ENCODE measurements at regions not wholly inside any gene's neighbourhood (a gene's known extent, or its start where the extent isn't known, plus 50 kb on each side); places are given as distances from the start of the nearest gene placed in this dataset.

DNA sequence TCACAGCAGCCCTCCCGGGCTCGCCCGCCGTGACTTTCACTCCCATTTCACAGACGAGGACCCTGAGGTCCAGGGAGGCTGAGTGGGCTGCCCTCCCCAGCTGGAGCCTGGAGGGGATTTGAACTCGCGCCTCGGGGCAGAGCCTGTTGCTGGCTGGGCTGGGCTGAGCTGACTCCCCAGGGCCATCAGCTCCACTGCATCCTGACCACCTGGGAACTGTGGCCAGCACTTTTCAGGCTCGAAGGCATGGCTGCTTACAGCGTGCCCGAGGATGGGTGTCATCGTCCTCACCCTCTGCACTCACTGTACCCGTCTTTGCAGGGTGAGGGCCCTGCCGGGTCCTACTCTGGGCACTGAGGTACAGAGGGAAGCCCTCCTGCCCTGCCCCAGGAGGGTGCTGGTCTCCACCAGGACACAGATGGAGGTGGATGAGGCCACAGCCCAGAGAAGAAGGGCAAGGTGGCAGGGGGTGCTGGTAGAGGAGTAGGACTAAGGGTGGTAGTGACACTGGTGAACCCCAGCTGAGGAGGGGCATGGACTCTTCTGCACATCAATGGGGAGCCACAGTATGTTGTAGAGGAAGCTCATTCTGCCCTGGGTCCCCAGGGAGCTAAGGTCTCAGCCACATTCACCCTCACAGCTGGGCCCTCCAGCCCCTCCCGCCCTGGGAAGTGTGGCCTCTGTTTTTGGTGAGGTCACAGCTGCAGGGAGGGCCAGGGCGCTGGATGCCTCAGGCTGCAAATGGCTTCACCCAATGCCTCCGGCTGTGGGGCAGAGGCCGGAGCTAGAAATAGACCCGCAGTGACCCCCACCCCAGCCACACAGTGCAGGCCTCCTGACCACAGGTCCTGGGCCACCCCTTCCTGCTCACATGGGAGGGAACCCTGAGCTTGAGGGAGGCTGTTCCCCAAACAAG lies 365.1 kb upstream of the SFSWAP start:
- DNase-seq, result no peak

DNA sequence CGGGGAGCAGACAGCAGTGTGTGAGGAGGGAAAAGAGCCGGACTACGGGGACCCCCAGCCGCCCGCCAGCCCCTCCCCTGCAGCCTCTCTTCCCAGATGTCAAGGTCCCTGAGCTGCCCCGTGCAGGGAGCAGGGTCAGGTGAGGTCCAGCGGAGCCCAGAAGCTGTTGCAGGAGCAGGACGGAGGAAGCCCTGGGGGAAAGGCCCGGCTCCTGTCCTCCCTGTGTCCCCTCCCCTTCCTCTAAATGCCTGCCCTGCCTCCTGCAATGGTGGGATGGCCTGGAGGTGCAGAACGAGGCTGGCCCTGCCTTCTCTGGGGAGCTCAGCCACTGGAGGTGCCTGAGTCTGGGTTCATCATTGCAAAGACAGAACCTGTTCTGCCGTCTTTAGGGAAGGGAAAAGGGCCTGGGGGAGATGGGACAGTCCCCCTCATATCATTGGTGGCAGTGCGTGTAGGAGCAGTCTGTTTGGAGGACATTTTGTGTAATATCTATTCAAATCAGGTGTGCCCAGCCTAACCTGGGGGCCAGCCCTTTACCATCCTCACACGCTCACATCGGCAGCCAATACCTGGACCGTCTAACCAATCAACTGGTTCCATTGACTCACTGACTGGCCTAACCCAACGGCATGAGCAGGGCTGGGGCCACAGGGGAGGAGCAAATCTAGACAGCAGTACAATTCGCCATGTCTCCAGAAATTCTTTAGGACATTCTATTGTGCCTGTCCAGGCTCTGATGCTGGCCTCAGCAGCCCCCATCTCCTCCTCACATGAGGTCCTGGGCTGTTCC lies 364.1 kb upstream of the SFSWAP start:
- no peak for DNase-seq

DNA sequence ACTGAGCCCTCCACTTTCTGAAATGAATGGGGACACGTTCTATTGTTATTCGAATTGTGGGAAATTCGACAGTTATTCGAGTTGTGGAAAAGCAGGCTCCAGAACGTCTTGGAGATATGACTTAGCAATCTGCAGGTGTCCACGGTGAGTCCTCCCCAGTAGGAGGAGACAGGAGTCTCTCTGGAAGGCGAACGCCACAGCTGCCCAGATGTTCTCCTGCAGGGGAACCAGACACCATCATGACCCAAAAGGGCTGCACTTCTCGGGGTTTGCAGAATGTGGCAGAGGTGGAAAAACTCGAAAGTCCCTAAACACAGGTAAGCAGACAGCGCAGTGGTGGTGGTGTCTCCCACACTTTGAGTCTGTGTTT lies 363.6 kb upstream of the SFSWAP start:
- DNase-seq, result no peak

DNA sequence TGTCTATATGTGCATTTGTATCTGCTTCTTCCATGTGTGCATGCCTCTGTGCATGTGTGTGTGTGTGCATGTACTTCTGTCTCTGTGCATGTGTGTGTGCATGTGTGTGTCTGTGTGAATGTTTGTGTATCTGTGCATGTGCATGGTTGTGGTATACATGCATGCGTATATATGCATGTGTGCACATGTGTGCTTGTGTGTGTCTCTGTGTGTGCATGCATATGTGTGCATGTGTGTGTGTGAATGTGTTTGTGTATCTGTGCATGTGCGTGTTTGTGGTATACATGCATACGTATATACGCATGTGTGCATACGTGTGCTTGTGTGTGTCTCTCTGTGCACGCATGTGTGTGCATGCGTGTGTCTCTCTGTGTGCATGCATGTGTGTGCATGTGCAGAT lies 363.2 kb upstream of the SFSWAP start:
- no peak for DNase-seq

DNA sequence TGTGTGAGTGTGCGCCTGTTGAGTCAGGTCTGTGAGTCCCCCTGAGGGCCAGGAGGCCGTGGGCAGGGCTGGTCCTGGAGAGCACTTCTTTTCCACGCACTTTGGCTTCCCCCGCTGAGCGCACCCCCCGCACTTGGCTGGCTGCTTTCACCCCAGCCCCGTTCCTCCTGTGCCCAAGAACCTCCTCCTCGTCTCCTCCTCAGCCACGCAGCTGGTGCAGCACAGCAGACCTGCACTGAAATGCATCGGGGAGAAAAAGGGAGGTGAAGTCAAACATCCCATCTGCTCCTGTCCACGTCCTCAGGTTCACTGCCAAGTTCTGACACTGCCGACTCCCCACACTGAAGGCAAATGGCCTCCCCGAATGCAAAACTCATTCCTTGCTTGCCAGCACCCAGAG lies 362.7 kb upstream of the SFSWAP start:
- DNase-seq, result no peak

DNA sequence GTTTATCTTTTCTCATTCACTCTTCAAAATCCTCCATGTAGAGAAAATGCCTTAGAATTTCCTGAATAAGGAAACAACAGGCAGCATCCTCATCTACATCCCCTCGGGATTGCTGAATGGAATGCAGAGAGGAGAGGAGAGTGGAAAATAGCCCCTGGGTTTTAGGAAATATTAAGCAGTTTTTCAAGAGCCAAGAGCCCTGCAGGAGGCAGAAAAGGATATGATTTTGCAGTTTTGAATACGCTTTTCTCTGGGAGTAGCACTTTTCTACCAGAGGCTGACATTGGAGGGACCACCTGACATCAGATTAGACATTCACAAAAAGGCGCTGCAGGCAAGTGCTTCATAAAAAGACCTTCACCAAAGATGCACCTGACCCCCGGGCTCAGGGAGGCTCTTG lies 362.2 kb upstream of the SFSWAP start:
- no peak for DNase-seq

DNA sequence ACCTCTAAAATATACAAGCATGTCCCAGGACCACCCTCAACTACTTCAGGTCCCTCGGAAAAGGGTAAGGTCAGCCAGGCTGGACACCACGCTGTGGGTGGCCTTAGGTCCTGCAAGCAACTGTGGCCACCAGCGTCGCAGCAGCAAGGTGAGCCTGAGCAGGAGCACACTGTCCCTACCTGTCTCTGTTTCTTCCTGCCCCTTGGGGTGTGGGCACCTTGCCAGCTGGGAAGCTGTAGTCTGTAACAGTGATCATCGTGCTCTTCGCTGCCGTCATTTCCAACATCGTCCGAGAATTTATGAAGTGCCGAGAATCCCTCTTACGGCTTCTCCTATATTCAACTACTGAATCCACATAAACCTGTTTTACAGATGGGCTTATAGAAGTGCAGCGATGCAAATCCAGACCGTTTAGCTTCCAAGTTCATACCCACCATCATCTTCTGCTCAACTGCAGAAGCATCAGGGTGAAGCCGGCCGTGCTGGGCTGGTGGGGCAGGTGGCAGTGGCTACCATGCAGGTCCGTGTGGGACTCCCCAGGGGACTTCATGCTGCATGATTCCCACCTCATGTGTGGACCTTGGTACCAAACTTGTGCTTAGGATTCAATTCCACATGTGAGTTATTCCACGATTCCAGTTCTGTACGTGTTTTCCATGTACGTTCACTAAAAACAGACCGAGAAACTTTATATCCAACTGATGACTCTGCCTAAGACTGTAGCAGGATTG lies 361.3 kb upstream of the SFSWAP start:
- no peak for DNase-seq

DNA sequence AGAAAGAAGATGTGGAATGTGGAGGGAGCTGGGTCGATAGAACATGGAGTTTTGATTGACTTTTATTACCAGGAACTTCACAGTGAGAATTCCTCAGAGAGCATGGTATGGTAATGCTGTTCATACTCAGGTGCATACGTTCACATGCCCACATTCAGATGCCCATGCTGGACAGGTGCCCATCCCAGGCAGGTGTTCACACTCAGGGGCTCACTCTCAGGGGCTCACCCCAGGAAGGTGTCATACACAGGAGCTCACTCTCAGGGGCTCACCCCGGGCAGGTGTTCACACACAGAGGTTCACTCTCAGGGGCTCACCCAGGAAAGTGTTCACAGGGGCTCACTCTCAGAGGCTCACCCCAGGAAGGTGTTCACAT lies 360.0 kb upstream of the SFSWAP start:
- DNase-seq, result no peak

DNA sequence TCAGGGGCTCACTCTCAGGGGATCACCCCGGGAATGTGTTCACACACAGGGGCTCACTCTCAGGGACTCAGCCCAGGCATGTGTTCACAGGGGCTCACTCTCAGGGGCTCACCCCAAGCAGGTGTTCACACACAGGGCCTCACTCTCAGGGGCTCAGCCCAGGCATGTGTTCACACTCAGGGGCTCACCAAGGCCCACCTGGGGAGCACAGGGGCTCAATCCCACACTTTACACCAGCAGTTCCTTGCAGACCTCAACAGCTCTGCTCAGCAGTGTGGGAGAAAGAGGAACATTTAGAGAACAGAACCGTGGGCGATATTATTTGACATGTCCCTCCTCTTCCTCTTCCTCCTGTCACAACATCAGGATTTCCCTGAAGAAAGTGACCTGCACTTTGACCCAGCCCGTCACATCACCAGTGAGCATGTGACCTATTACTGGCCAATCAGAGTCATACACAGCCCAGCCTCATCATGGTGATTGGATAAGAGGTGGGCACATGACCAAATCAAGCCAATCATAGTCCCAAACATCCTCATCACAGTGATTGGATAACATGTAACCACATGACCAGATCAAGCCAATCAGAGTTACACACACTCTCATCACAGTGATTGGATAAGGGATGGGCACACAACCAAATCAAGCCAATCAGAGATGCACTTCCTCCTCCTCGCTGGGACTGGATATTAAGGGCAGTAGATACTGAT lies 359.4 kb upstream of the SFSWAP start:
- no peak for DNase-seq

DNA sequence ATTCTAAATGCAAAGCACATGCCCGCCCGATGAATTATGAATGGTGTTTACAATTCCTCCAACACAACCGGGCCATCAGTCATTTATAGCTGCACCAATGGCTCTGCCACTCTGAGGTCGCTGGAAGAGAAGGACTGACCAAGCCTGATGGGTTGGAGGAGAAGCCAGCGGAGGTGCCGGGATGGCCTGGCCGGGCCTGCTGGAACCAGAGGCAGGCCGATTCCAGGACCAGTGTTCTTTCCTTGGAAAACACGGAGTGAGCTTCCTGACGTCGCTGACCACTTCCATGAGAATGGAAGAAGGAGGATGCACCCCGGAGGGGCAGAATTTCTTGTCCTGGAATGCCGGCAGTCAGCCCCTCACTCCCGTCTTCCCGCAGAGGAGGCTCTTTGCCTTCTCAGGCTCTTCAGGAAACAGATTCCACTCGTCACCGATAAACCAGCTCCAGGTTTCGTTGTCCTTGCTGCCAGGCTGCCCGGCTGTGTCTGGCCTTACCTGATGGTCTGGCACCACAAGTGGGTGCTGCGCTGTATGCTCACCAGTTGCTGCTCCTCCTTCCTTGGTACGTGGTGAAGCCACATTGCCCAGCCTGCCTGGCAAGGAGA lies 358.5 kb upstream of the SFSWAP start:
- DNase-seq, result no peak

DNA sequence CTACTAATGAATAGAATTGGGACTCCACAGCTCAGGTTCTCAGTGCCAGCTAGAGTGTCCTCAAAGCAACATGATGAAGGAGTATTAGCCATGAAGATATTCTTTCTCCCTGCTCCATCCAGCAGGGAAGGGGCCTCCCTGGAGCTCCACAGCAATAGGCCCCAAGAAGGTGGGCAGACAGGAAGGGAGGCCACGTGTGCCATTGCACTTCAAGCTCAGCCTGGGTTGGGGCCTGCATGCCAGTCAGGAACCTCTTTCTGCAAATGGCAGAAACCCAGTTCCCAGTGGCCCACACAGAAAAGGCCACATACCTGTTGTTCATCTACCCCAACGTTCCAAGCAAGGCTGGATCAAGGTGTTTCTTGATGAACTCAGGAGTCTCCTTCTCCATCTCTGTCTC lies 357.5 kb upstream of the SFSWAP start:
- DNase-seq, result no peak

DNA sequence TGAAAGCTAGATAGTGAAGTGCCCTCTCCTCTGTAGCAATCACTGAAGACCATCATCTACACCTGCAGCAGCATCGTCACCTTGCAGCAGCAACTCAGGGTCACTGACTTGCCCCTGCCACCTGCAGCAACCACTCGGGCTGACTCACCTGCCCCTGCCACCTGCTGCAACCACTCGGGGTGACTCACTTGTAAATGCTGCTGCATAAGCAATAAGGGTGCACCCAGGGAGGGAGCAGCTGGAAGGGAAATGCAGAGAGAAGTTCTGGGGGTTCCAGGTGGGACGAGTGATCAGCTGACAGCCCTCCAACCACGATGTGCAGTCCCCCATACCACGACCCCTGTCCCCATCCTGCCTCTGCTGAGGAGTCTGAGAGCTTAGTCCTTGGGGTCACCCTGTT lies 357.1 kb upstream of the SFSWAP start:
- DNase-seq, result no peak

DNA sequence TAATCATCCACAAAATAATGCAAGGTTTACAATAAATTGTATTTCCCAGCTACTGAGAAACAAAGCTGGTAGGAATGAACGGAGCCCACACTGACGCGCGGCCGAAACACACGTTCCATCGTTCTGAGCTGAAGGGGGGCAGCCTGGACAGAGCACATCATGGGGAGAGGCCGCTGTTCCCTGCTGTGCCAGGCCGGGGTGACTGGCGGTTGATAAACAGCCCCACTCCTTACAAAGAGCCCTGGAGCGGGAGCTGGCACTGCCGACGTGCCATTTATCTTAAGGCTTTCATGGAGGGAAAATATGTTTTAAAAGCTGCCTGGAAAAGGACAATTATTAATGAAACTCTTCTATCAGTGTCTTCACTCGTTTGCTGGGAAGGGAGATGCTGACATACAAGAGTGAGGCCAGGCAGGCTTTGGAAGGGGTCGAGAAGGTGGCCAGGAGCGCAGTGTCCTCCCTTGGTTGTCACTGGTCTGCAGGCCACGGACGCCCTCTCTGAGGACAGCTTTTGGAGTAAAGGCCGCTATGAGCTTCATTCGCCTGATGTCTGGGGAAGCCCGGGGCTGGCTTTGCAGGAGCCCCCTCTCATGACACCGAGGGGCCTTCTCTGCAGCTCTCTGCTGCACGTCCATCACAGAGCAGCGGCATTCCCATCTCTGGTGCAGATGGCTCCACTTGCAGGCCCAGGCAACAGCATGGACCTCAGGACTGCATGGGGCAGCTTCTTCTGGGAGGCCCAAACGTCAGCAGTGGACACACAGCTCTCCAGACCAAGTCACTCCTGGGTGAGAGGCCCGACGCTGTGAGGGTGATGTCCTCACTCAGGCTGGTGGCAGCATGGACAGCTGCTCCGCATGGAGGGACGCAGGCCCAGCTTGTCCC lies 355.3 kb upstream of the SFSWAP start:
- DNase-seq, result no peak

DNA sequence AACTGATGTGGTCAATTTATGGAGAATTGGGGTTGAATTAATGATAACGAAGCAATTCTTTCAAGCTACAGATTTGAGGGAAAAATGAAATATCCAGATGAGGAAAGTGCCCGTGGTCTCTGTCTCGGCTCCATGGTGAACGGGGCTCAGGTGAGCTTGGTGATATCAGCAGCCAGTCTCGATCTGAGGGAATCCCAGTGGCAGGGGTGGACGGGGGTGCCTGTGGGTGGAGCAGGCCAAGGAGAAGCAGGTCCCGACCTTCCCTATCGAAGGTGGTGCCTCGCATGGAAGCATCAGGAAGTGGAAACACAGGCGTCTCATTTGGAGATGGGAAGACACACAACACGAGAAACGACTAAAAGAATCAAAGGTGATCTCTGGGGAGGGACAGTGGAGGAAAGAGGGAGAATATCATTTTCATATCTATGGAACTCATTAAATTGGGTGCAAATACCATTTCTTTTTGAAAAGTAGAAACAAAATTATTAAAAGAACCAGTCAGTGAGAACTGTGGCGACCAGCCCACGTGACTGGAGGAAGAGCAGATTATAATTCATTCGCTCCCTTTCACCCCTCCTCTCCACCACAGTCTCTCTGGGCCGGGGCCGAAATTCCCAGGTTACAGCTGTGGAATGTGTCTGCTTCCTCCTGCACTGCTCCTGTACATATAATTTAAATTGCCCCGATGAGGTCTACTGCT lies 354.3 kb upstream of the SFSWAP start:
- DNase-seq, result no peak

DNA sequence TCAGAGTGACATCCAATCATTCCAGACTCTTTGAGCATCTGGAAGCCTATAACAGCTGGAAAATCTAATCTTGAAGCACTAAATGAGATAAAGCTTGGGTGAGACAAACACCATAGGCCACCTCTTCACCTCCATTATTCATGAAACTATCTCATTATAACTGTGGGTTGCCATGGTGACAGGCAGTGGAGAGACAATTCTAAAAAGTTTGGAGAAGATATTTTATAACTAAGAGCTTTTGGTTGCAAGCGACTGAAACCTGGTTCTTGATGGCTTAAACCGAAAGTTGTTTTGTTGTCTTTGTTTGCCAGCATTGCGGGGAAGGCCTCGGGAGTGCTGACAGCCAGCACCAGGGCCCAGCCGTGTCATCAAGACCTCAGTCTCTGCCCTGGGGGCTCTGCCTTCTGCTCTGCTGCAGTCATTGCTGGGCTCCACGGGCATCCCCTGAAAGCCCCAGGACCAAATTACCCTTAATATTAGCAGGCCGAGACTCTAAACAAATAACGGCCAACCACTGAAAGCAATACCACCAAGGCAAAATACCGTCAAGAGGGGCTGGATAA lies 353.6 kb upstream of the SFSWAP start:
- no peak for DNase-seq

DNA sequence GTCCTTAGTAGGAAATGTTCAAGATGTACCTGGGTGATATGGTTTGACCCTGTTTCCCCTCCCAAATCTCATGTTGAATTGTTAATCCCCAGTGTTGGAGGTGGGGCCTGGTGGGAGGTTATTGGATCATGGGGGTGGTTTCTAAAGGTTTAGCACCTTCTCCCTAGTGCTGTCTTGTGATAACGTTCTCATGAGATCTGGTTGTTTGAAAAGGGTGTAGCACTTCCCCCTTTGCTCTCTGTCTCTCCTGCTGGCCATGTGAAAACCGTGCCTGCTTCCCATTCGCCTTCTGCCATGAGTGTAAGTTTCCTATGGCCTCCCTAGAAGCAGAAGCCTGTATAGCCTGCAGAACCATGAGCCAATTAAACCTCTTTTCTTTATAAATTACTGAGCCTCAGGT lies 353.0 kb upstream of the SFSWAP start:
- DNase-seq, result no peak

DNA sequence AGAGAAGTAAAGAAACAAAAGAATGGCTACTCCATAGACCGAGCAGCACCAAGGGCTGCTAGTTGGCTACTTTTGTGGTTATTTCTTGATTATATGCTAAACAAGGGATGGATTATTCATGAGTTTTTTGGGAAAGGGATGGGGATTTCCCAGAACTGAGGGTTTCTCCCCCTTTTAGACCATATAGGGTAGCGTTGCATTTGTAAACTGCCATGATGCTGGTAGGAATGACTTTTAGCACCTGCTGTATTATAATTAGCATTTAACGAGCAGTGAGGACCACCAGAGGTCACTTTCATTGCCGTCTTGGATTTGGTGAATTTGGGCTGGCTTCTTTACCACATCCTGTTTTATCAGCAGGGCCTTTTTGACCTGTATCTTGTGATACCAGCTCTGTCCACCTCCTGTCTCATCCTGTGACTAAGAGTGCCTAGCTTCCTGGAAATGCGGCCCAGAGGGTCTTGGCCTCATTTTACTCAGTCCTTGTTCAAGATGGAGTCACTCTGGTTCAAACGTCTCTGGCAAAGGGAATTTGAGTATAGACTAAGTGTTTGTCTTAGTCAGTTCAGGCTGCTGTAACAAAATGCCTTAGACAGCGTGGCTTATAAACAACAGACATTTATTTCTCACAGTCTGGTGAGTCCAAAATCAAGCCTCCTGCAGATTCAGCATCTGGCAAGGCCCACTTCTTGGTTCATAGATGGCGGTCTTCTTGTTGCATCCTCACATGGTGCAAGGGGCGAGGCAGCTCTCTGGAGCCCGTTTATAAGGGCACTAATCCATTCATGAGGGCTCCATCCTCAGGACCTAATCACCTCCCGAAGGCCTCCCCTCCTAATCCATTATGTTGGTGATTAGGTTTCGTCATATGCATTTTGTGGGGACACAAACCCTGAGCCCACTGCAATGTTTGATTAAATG lies 348.3 kb upstream of the SFSWAP start:
- no peak for DNase-seq

DNA sequence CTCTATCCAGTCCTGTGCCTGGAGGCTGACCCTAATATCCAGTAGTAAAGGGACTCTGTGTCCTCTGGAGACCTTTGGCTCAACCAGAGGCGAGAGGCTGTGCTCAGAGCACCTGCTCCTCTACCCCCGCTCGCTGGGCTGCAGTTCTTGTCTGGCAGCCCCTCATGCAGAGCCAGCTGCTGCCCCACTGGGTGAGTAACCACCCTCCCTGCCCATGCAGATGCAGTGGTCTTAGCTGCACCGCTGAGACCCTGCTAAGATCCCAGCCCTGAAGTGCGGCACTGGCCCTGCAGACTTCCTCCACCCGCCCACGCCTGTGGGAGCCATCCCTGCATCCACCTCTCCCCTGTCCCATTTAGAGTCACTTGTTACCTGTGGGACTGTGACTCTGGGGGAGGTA lies 347.5 kb upstream of the SFSWAP start:
- DNase-seq, result no peak

DNA sequence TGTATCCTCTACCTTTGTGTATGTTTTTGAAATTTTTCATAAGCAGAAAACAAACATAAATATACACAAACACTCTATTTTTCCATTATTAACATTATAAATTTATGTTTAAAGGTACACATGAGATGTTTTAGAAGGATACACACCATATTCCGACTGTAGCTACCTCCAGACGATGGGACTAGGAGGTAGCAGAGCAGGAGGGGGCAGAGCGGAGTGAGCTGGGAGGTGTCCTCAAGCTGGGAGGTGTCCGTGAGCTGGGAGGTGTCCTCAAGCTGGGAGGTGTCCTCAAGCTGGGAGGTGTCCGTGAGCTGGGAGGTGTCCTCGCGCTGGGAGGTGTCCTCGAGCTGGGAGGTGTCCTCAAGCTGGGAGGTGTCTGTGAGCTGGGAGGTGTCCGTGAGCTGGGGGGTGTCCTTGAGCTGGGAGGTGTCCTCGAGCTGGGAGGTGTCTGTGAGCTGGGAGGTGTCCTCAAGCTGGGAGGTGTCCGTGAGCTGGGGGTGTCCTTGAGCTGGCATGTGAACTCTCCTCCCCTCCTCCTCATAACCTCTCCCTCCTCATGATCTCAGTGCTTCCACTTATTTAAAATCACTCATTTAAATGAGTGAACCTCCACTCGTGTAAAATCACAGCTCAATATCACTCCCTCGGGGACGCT lies 346.9 kb upstream of the SFSWAP start:
- no peak for DNase-seq
